Transverse colon (tissue), 4 donors: ENCODE measurements at regions not wholly inside any gene's neighbourhood (a gene's known extent, or its start where the extent isn't known, plus 50 kb on each side); places are given as distances from the start of the nearest gene placed in this dataset.
"Not testable (repeated sequence)": the region's sequence is repeated elsewhere in the genome, so short reads cannot be mapped to it uniquely, and the experiment has no call there.

ENCODE experiments used
- POLR2A ChIP-seq: fragments of 450-650 bp; IDR thresholded peaks from one replicate; pipeline ENCODE4 v1.6.1; 2016; ENCODE audit warnings: antibody characterized with exemption, mild to moderate bottlenecking, moderate library complexity
- POLR2AphosphoS5 ChIP-seq, 3 donors: sonication (generic); formaldehyde crosslinking; IDR thresholded peaks; one replicate each; pipeline ENCODE4 v1.6.1; 2016; ENCODE audit warnings: antibody characterized with exemption in 3 of 3
- TF ChIP-seq, protein P1 (sequence below), 5 experiments: fragments of 200-600 bp in 3 of 5; fragments of 450-650 bp in 2 of 5; sonication (generic) in 3 of 5; IDR thresholded peaks; 1 replicate in 2 of 5; 2 replicates in 3 of 5; pipeline ENCODE4 v1.5.1; 2016 to 2017; ENCODE audit warnings: antibody characterized with exemption in 5 of 5, inconsistent platforms in 3 of 5, mild to moderate bottlenecking in 2 of 5, moderate library complexity in 1 of 5

DNA sequence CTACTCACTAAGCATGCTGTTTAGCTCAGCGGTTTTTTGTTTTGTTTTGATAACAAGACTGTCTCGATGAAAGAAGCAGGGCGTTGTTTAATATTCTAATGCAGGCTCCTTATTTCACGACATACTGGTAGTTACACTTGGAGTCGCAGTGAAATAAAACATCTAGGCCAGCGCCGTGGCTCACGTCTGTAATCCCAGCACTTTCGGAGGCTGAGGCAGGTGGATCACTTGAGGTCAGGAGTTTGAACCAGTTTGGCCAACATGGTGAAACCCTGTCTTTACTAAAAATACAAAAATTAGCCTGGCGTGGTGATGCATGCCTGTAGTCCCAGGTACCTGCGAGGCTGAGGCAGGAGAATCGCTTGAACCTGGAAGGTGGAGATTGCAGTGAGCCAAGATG is 145.8 kb downstream of the MYCN start:
- TF ChIP-seq, protein P1, sequence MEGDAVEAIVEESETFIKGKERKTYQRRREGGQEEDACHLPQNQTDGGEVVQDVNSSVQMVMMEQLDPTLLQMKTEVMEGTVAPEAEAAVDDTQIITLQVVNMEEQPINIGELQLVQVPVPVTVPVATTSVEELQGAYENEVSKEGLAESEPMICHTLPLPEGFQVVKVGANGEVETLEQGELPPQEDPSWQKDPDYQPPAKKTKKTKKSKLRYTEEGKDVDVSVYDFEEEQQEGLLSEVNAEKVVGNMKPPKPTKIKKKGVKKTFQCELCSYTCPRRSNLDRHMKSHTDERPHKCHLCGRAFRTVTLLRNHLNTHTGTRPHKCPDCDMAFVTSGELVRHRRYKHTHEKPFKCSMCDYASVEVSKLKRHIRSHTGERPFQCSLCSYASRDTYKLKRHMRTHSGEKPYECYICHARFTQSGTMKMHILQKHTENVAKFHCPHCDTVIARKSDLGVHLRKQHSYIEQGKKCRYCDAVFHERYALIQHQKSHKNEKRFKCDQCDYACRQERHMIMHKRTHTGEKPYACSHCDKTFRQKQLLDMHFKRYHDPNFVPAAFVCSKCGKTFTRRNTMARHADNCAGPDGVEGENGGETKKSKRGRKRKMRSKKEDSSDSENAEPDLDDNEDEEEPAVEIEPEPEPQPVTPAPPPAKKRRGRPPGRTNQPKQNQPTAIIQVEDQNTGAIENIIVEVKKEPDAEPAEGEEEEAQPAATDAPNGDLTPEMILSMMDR (IDR thresholded peaks at IDR 0.05) = not testable (repeated sequence)
- not testable (repeated sequence) for TF ChIP-seq POLR2AphosphoS5 (IDR thresholded peaks at IDR 0.05); POLR2A
